H1 (cell line): ENCODE measurements at regions not wholly inside any gene's neighbourhood (a gene's known extent, or its start where the extent isn't known, plus 50 kb on each side); places are given as distances from the start of the nearest gene placed in this dataset.

ENCODE experiments used
- BCL11A ChIP-seq, 2 experiments: IDR thresholded peaks; one replicate each; pipeline ENCODE4 v1.6.1; 2011; ENCODE audit warnings: low read depth in 2 of 2, low read length in 2 of 2, mild to moderate bottlenecking in 2 of 2
- CHD7 ChIP-seq: fragments of 300-600 bp; sonication (generic); IDR thresholded peaks from 2 replicates; pipeline ENCODE4 v1.7.1; 2012; ENCODE audit warnings: low read length, moderate library complexity, mild to moderate bottlenecking, inconsistent platforms; ENCODE audit not compliant: insufficient replicate concordance
- EP300 ChIP-seq, 2 experiments: IDR thresholded peaks; 1 replicate in 1 of 2; 2 replicates in 1 of 2; pipeline ENCODE4 v1.6.1; 2011 to 2012; ENCODE audit warnings: low read depth in 2 of 2, low read length in 2 of 2, mild to moderate bottlenecking in 2 of 2, borderline replicate concordance in 1 of 2, inconsistent platforms in 1 of 2, moderate library complexity in 1 of 2
- EZH2 ChIP-seq: fragments of 200-600 bp; sonication (generic); IDR thresholded peaks from 2 replicates; pipeline ENCODE4 v1.7.1; 2012; ENCODE audit warnings: low read depth, mild to moderate bottlenecking, moderate library complexity, low read length, inconsistent platforms; ENCODE audit not compliant: severe bottlenecking
- FOSL1 ChIP-seq: IDR thresholded peaks from 2 replicates; pipeline ENCODE4 v1.6.1; 2011; ENCODE audit warnings: mild to moderate bottlenecking, low read depth, low read length, moderate library complexity; ENCODE audit not compliant: insufficient read depth
- JUN ChIP-seq: IDR thresholded peaks from 2 replicates; pipeline ENCODE4 v1.6.1; 2011; ENCODE audit warnings: low read depth, mild to moderate bottlenecking, improper control_type of control experiment, low read length
- MAX ChIP-seq: IDR thresholded peaks from 2 replicates; pipeline ENCODE4 v1.6.1; 2012; ENCODE audit warnings: inconsistent platforms
- POLR2A ChIP-seq, 2 experiments: IDR thresholded peaks; 1 replicate in 1 of 2; 2 replicates in 1 of 2; pipeline ENCODE4 v1.6.1; 2011; ENCODE audit warnings: low read depth in 2 of 2, low read length in 2 of 2, mild to moderate bottlenecking in 2 of 2; ENCODE audit errors: control extremely low read depth in 1 of 2
- RAD21 ChIP-seq, 2 experiments: IDR thresholded peaks in 1 of 2; conservative IDR thresholded peaks in 1 of 2; 2 replicates each; pipeline ENCODE4 v1.6.1; 2011; ENCODE audit warnings: low read depth in 2 of 2, low read length in 2 of 2, improper control_type of control experiment in 1 of 2, inconsistent platforms in 1 of 2, mild to moderate bottlenecking in 1 of 2, moderate library complexity in 1 of 2
- SIN3A ChIP-seq, 2 experiments: IDR thresholded peaks in 1 of 2; conservative IDR thresholded peaks in 1 of 2; 2 replicates each; pipeline ENCODE4 v1.6.1; 2011 to 2012; ENCODE audit warnings: low read length in 2 of 2, improper control_type of control experiment in 1 of 2, low read depth in 1 of 2, mild to moderate bottlenecking in 1 of 2
- SRF ChIP-seq: IDR thresholded peaks from 2 replicates; pipeline ENCODE4 v1.6.1; 2011; ENCODE audit warnings: mild to moderate bottlenecking, low read depth, low read length, moderate library complexity
- TAF1 ChIP-seq: IDR thresholded peaks from 2 replicates; pipeline ENCODE4 v1.6.1; 2011; ENCODE audit warnings: mild to moderate bottlenecking, low read depth, low read length
- TF ChIP-seq, protein P1 (sequence below), 3 experiments: IDR thresholded peaks; 1 replicate in 2 of 3; 2 replicates in 1 of 3; pipeline versions ENCODE4 v1.5.1 to v1.6.1; 2011; ENCODE audit warnings: low read length in 3 of 3, mild to moderate bottlenecking in 3 of 3, inconsistent platforms in 2 of 3, low read depth in 1 of 3, moderate library complexity in 1 of 3; ENCODE audit not compliant: insufficient read depth in 1 of 3; ENCODE audit errors: control extremely low read depth in 1 of 3

DNA sequence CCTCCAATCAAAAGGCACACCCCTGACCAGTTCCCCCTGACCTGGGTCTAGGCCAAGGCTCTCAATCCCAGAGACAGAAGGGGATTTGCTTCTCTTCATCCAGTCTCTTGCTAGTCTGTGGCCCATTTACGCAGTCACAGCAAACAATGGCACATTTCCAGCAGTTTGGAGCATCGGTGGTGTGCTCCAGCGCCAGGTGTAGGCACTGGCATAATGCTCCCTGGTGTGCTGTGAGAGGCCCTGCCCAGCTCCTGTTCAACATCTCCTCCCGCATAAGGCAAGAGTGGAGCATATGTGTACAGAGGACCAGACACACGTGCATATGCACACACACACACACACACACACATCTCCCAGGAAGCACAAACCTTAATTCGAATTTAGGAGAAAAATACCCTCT, 79.5 kb upstream of the ERCC6L2 start:
- TF ChIP-seq, protein P1, sequence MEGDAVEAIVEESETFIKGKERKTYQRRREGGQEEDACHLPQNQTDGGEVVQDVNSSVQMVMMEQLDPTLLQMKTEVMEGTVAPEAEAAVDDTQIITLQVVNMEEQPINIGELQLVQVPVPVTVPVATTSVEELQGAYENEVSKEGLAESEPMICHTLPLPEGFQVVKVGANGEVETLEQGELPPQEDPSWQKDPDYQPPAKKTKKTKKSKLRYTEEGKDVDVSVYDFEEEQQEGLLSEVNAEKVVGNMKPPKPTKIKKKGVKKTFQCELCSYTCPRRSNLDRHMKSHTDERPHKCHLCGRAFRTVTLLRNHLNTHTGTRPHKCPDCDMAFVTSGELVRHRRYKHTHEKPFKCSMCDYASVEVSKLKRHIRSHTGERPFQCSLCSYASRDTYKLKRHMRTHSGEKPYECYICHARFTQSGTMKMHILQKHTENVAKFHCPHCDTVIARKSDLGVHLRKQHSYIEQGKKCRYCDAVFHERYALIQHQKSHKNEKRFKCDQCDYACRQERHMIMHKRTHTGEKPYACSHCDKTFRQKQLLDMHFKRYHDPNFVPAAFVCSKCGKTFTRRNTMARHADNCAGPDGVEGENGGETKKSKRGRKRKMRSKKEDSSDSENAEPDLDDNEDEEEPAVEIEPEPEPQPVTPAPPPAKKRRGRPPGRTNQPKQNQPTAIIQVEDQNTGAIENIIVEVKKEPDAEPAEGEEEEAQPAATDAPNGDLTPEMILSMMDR (IDR thresholded peaks at IDR 0.05; ENCODE audit: control extremely low read depth in 1 of 3, insufficient read depth in 1 of 3, low read depth in 1 of 3, low read length in 3 of 3), result no peak
- TF ChIP-seq SRF (no peak), MAX (no peak), EZH2 (no peak), RAD21 (IDR thresholded peaks at IDR 0.05 in 1 of 2, conservative IDR thresholded peaks at IDR 0.05 in 1 of 2; ENCODE audit: low read depth in 2 of 2, low read length in 2 of 2) (no peak), TAF1 (no peak), JUN (no peak), EP300 (IDR thresholded peaks at IDR 0.05; ENCODE audit: borderline replicate concordance in 1 of 2, low read depth in 2 of 2, low read length in 2 of 2) (no peak), SIN3A (conservative IDR thresholded peaks at IDR 0.05 in 1 of 2, IDR thresholded peaks at IDR 0.05 in 1 of 2; ENCODE audit: low read depth in 1 of 2, low read length in 2 of 2) (no peak), FOSL1 (no peak), POLR2A (IDR thresholded peaks at IDR 0.05; ENCODE audit: control extremely low read depth in 1 of 2, low read depth in 2 of 2, low read length in 2 of 2) (no peak), CHD7 (no peak), BCL11A (IDR thresholded peaks at IDR 0.05; ENCODE audit: low read depth in 2 of 2, low read length in 2 of 2) (no peak)
